ENCODE measurements at regions not wholly inside any gene's neighbourhood (a gene's known extent, or its start where the extent isn't known, plus 50 kb on each side); places are given as distances from the start of the nearest gene placed in this dataset.

GRCh38 chr3:13689373-13690260, 140.7 kb downstream of the FBLN2 start:
- H3T11ph ChIP-seq (ENCODE audit: low read length): no peak overlapping the region
- WGBS (ENCODE audit: extremely low coverage, insufficient read length, low lambda C conversion rate): no CpG with 5 or more reads among the region's 9 CpGs

More at GRCh38 chr3:13689373-13690260, 140.7 kb downstream of the FBLN2 start:
- H3K9me3 Mint-ChIP-seq: no peaks in the 10 kb centered on the region; a peak in 1 of 5 replicates
- H3K27me3 Mint-ChIP-seq (ENCODE audit: low read depth): peaks cover 10% of the 10 kb centered on the region
- TF ChIP-seq CTCF (conservative IDR thresholded peaks at IDR 0.05): no peak
- no peaks in the 10 kb centered on the region for H3K79me1 ChIP-seq (ENCODE audit: insufficient read depth, low read depth, low read length, poor library complexity, severe bottlenecking)
- no peak overlapping the region for H2AK5ac ChIP-seq (ENCODE audit: insufficient read length, low read length)
- no peak overlapping the region for H3K56ac ChIP-seq (ENCODE audit: insufficient read length, low read depth, low read length)
- H3K18ac ChIP-seq (ENCODE audit: insufficient read length, low read depth, low read length): no peak overlapping the region
- no peak overlapping the region for H2AFZ ChIP-seq (ENCODE audit: low read length)
- no peak overlapping the region for H2BK12ac ChIP-seq (ENCODE audit: insufficient read length, low read depth, low read length)
- H3K4me2 ChIP-seq (ENCODE audit: insufficient read depth, insufficient read length, low read length): no peak overlapping the region
- no peaks in the 10 kb centered on the region for H3K79me2 ChIP-seq (ENCODE audit: insufficient read depth, low read length)
- H3K27me3 ChIP-seq (ENCODE audit: insufficient read depth, low read length): no peaks in the 10 kb centered on the region
- H3K4me1 Mint-ChIP-seq: peaks cover 20 to 26% of the 10 kb centered on the region in 2 experiments
- H3K9ac ChIP-seq (ENCODE audit: extremely low read depth, insufficient read length, low read length): no peak overlapping the region
- no peak overlapping the region for H4K5ac ChIP-seq (ENCODE audit: insufficient read length, low read depth, low read length)
- H4K20me1 ChIP-seq (ENCODE audit: control insufficient read depth, insufficient read depth, insufficient read length): no peaks in the 10 kb centered on the region
- H2BK120ac ChIP-seq (ENCODE audit: low read depth, low read length, poor library complexity, severe bottlenecking): no peak overlapping the region
- H3K14ac ChIP-seq (ENCODE audit: insufficient read depth, low read length): no peak overlapping the region; the same call in 1 of the 2 replicates
- H3K9me3 ChIP-seq (ENCODE audit: control insufficient read depth, low read depth, low read length): no peaks in the 10 kb centered on the region
- DNase-seq: no peak
- H3K36me3 Mint-ChIP-seq (ENCODE audit: insufficient read depth in 1 of 3, low read depth in 3 of 3): no peaks in the 10 kb centered on the region
- no peak overlapping the region for H3K27ac ChIP-seq (ENCODE audit: insufficient read length, low read depth, low read length)
- no peak overlapping the region for H3K27ac Mint-ChIP-seq
- H3K4ac ChIP-seq (ENCODE audit: low read depth, low read length): no peak overlapping the region
- H3K23me2 ChIP-seq (ENCODE audit: insufficient read length, low read depth, low read length, poor library complexity, severe bottlenecking): no peaks in the 10 kb centered on the region
- no peak overlapping the region for H2BK15ac ChIP-seq (ENCODE audit: low read depth, low read length)
- no peak overlapping the region for H3K23ac ChIP-seq (ENCODE audit: insufficient read length, low read depth, low read length)
- no peaks in the 10 kb centered on the region for H3K4me1 ChIP-seq (ENCODE audit: insufficient read depth, low read length)
- no peak overlapping the region for H4K8ac ChIP-seq (replicated peaks; ENCODE audit: insufficient read length, low read depth, low read length)
- no peak overlapping the region for H3K4me3 Mint-ChIP-seq
- no peak overlapping the region for H2BK5ac ChIP-seq (ENCODE audit: insufficient read length, low read length)
- H4K91ac ChIP-seq (ENCODE audit: insufficient read length, low read depth, low read length): no peak overlapping the region
- H2BK20ac ChIP-seq (ENCODE audit: low read depth, low read length, poor library complexity, severe bottlenecking): no peak overlapping the region

Measured in H9 (cell line).